Spleen (tissue), 7 donors: ENCODE measurements at regions not wholly inside any gene's neighbourhood (a gene's known extent, or its start where the extent isn't known, plus 50 kb on each side); places are given as distances from the start of the nearest gene placed in this dataset.

Experiments used
- CTCF ChIP-seq, 11 experiments: fragments of 200-600 bp in 7 of 11; fragments of 450-650 bp in 4 of 11; sonication (generic) in 4 of 11; IDR thresholded peaks in 8 of 11; conservative IDR thresholded peaks in 3 of 11; 1 replicate in 7 of 11; 2 replicates in 4 of 11; pipeline versions ENCODE4 v1.4.0 to v1.8.0; 2016 to 2021; ENCODE audit warnings: antibody characterized with exemption in 11 of 11, inconsistent platforms in 4 of 11, mild to moderate bottlenecking in 1 of 11
- POLR2AphosphoS5 ChIP-seq, 3 donors: sonication (generic); formaldehyde crosslinking; IDR thresholded peaks; one replicate each; pipeline ENCODE4 v1.5.1; 2017; ENCODE audit warnings: antibody characterized with exemption in 3 of 3
- donor health status: DM: no; HTN: no; CAD: no; lungs with moderate emphysema.
- donor health status: DM: no; HTN: no; CAD: no.
- donor health status: DM: no; HTN: no; CAD: no.

GRCh38 chr3:132843349-132843748 is 121.1 kb upstream of the NPHP3 start:
- TF ChIP-seq CTCF (IDR thresholded peaks at IDR 0.05 in 8 of 11, conservative IDR thresholded peaks at IDR 0.05 in 3 of 11) (no peak), POLR2AphosphoS5 (IDR thresholded peaks at IDR 0.05) (no peak)
